Sciatic nerve (tissue), 2 donors: ENCODE measurements at regions not wholly inside any gene's neighbourhood (a gene's known extent, or its start where the extent isn't known, plus 50 kb on each side); places are given as distances from the start of the nearest gene placed in this dataset.
"Not testable (repeated sequence)": the region's sequence is repeated elsewhere in the genome, so short reads cannot be mapped to it uniquely, and the experiment has no call there.

Source experiments
- ATAC-seq: fragments of 200-7000 bp; cut with Tn5 transposase; one replicate; pipeline ENCODE4 v1.9.1; 2020; ENCODE audit warnings: mild to moderate bottlenecking, moderate library complexity
- DNase-seq: peaks from one replicate; pipeline ENCODE4 v3.0.0-alpha.2; 2020; ENCODE audit warnings: low spot score
- intact Hi-C: fragments of 100-400 bp; cut with DNase I; formaldehyde crosslinking; loops from one replicate; pipeline ENCODE4 v1.14.2; 2022
- donor health status: DM: no; HTN: no; CAD: no.
- donor health status: DM: no; HTN: no; CAD: no.

DNA sequence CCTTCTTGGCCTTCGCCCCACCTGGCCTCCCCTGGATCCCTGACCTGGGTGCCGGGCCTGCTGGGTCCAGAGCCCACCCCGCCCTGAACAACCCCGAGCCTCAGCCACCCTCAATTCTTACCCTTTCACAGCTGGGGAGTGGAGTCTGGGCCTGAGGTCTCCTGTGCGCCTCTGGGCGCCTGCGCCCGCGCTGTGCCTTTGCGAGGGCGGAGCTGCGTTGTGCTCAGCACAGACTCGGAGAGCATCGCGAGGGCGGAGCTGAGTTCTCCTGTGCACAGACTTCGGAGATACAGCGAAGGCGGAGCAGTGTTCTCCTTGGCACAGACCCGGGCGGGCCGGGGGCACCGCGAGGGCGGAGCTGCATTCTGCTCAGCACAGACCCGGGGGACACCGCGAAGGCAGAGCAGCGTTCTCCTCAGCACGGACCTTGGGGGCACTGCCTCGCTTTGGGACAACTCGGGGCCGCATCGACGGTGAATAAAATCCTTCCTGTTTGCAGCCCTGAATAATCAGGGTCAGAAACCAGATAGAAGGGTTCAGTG lies 547.2 kb downstream of the FAM72C start:
- peak; percentile 80 for ATAC-seq
- DNase-seq, intact Hi-C loops: not testable (repeated sequence)

GRCh38 chr1:143423832-143424231 lies 548.0 kb downstream of the FAM72C start:
- intact Hi-C loops, ATAC-seq, DNase-seq: not testable (repeated sequence)

GRCh38 chr1:143421290-143421689 lies 550.5 kb downstream of the FAM72C start:
- DNase-seq, intact Hi-C loops, ATAC-seq: not testable (repeated sequence)
